ENCODE measurements at regions not wholly inside any gene's neighbourhood (a gene's known extent, or its start where the extent isn't known, plus 50 kb on each side); places are given as distances from the start of the nearest gene placed in this dataset.

DNA sequence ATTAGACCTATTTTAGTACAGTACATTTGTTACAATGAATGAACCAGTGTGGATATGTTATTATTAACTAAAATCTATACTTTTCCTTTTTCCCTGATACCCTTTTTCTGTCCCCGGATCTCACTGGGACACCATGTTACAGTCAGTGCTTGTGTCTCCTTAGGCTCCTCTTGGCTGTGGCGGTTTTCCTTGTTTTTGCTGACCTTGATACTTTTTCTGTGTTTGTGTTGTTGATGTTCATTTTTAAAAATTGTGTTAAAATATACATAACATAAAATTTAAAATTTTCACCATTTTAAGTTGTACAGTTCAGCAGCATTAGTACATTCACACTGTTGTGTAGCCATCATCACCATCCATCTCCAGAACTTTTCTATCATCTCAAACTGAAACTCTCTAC is 54.2 kb upstream of the OSBPL3 start:
- ChIA-PET CTCF (no interaction called here), POLR2A (no interaction called here)
- TF ChIP-seq BCL11A (tag by site-specific recombination; IDR thresholded peaks at IDR 0.05; ENCODE audit: low read depth) (no peak), MYNN (tag by site-specific recombination; IDR thresholded peaks at IDR 0.05; ENCODE audit: borderline replicate concordance) (no peak), ZSCAN30 (tag by site-specific recombination; IDR thresholded peaks at IDR 0.05) (no peak), ZNF529 (tag by site-specific recombination; IDR thresholded peaks at IDR 0.05; ENCODE audit: insufficient replicate concordance) (no peak), ZNF792 (tag by site-specific recombination; IDR thresholded peaks at IDR 0.05) (no peak), ZNF544 (tag by site-specific recombination; IDR thresholded peaks at IDR 0.05) (no peak), ZNF707 (tag by site-specific recombination; IDR thresholded peaks at IDR 0.05) (no peak), ZNF148 (tag by site-specific recombination; IDR thresholded peaks at IDR 0.05; ENCODE audit: borderline replicate concordance) (no peak), CTCF (tag by site-specific recombination; IDR thresholded peaks at IDR 0.05) (no peak)
- TF ChIP-seq, protein P1, sequence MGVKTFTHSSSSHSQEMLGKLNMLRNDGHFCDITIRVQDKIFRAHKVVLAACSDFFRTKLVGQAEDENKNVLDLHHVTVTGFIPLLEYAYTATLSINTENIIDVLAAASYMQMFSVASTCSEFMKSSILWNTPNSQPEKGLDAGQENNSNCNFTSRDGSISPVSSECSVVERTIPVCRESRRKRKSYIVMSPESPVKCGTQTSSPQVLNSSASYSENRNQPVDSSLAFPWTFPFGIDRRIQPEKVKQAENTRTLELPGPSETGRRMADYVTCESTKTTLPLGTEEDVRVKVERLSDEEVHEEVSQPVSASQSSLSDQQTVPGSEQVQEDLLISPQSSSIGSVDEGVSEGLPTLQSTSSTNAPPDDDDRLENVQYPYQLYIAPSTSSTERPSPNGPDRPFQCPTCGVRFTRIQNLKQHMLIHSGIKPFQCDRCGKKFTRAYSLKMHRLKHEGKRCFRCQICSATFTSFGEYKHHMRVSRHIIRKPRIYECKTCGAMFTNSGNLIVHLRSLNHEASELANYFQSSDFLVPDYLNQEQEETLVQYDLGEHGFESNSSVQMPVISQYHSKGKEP (tag by site-specific recombination; IDR thresholded peaks at IDR 0.05), result no peak
- no peak overlapping the region for H3K27ac ChIP-seq (ENCODE audit: extremely low read depth, low read depth, low read length)
- no peak overlapping the region for H3K4me3 ChIP-seq (ENCODE audit: low read depth, low read length)
- H3K4me1 ChIP-seq (ENCODE audit: control insufficient read depth, insufficient read depth, low read length), result no peaks in the 10 kb centered on the region
- H3K36me3 ChIP-seq (ENCODE audit: control insufficient read depth in 2 of 2, insufficient read depth in 1 of 2, low read length in 2 of 2), result no peaks in the 10 kb centered on the region
- H3K9me3 ChIP-seq (ENCODE audit: control insufficient read depth, insufficient read depth, low read depth, low read length), result no peaks in the 10 kb centered on the region

DNA sequence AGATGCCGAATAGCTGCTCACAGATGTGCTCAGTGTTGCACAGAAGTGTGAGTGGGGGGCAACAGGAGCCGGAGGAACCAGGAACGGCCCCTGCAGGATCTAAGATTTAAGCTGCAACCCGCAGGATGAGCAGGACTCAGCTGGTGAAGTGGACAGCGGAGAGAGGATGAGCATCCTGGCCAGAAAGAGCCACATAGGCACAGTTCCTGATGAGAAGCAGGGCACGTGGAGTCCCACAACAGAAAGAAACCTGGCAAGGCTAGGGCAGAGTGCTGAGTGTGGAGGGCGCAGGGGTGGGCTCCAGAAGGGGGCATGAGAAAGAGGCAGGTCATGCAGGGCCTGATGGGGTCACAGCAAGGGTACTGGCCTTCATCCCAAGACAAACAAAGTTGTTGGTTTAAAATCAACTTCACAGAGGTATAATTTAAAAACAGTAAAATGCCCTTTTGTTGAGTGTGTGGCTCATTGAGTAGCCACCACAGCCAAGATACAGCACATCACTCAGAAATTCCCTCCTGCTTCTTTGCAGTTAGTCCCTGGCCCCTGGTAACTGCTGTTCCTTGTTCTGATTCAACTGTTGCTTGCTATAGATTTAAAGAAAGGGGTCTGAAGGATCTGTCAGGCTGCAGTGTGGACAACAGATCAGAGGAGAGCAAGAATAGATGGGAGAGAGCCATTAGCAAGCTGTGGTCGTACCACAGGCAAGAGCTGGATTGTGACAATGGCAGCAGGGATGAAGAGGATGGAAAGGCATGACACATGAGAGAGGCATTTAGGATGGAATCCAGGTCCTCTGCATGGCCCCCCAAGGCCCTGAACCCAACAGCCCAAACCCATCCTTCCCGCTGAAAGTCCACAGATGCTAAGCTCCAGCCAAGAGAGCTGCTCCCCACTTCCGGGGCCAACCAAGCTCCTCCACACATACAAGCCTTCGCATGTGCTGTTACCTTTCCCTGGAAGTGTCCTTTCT is 53.1 kb upstream of the OSBPL3 start:
- Histone ChIP-seq H3K9me3 (ENCODE audit: control insufficient read depth, insufficient read depth, low read depth, low read length) (no peaks in the 10 kb centered on the region), H3K27ac (ENCODE audit: extremely low read depth, low read depth, low read length) (no peak overlapping the region), H3K4me1 (ENCODE audit: control insufficient read depth, insufficient read depth, low read length) (peaks cover 4% of the 10 kb centered on the region; the same call in 1 of the 2 replicates), H3K36me3 (ENCODE audit: control insufficient read depth in 2 of 2, insufficient read depth in 1 of 2, low read length in 2 of 2) (no peaks in the 10 kb centered on the region), H3K4me3 (ENCODE audit: low read depth, low read length) (no peak overlapping the region)
- POLR2A ChIA-PET, result no interaction called here
- CTCF ChIA-PET, result interaction anchor here (0.5 to 0.7 kb wide), 3 partner anchors 18 to 213 kb away, joined by 3 to 5 read pairs (median 3); no protein-coding TSS in a partner anchor
- TF ChIP-seq ZNF792 (tag by site-specific recombination; IDR thresholded peaks at IDR 0.05), result no peak

GRCh38 chr7:25031432-25031831 is 51.5 kb upstream of the OSBPL3 start:
- POLR2A ChIA-PET, result no interaction called here
- Histone ChIP-seq H3K9me3 (ENCODE audit: control insufficient read depth, insufficient read depth, low read depth, low read length) (no peaks in the 10 kb centered on the region), H3K4me3 (ENCODE audit: low read depth, low read length) (no peak overlapping the region), H3K27ac (ENCODE audit: extremely low read depth, low read depth, low read length) (no peak overlapping the region), H3K36me3 (ENCODE audit: control insufficient read depth in 2 of 2, insufficient read depth in 1 of 2, low read length in 2 of 2) (no peaks in the 10 kb centered on the region), H3K4me1 (ENCODE audit: control insufficient read depth, insufficient read depth, low read length) (peaks cover 4% of the 10 kb centered on the region; the same call in 1 of the 2 replicates)
- CTCF ChIA-PET, result interaction anchor here (0.6 to 2.8 kb wide), 2 partner anchors 62 to 120 kb away, joined by 4 to 12 read pairs; no protein-coding TSS in a partner anchor
- TF ChIP-seq ZNF274 (IDR thresholded peaks at IDR 0.05; ENCODE audit: low read length) (no peak), ZNF274 (tag by site-specific recombination; IDR thresholded peaks at IDR 0.05; ENCODE audit: borderline replicate concordance) (no peak), ZNF155 (tag by site-specific recombination; IDR thresholded peaks at IDR 0.05) (no peak), ZNF394 (tag by site-specific recombination; IDR thresholded peaks at IDR 0.05; ENCODE audit: borderline replicate concordance) (no peak), ZNF692 (tag by site-specific recombination; IDR thresholded peaks at IDR 0.05) (no peak), ZNF280C (tag by site-specific recombination; IDR thresholded peaks at IDR 0.05) (no peak), EGR2 (tag by site-specific recombination; IDR thresholded peaks at IDR 0.05; ENCODE audit: low read depth) (no peak), BCL11B (tag by site-specific recombination; IDR thresholded peaks at IDR 0.05; ENCODE audit: low read depth) (no peak)
